Smooth muscle cell (in vitro differentiated cells): ENCODE measurements at regions not wholly inside any gene's neighbourhood (a gene's known extent, or its start where the extent isn't known, plus 50 kb on each side); places are given as distances from the start of the nearest gene placed in this dataset.

Source experiments
- DNase-seq: peaks from one replicate; lab custom pipeline; 2025; ENCODE audit not compliant: unreplicated experiment; lab: John Stamatoyannopoulos, UW
- H2AFZ ChIP-seq: fragments of 200-600 bp; sonication (generic); 2 replicates; pipeline ENCODE4 v1.6.0; 2016; ENCODE audit warnings: antibody characterized with exemption, low read depth, mild to moderate bottlenecking
- H3F3A ChIP-seq: fragments of 200-600 bp; sonication (generic); 2 replicates; pipeline ENCODE4 v1.6.0; 2017; ENCODE audit warnings: antibody characterized with exemption, low read depth
- H3K27ac ChIP-seq: fragments of 200-600 bp; sonication (generic); 2 replicates; pipeline ENCODE4 v1.5.1; 2016; ENCODE audit warnings: low read depth, mild to moderate bottlenecking
- H3K27me3 ChIP-seq: fragments of 200-600 bp; sonication (generic); 2 replicates; pipeline ENCODE4 v1.6.1; 2016; ENCODE audit warnings: low read depth, mild to moderate bottlenecking
- H3K36me3 ChIP-seq: fragments of 200-600 bp; sonication (generic); 2 replicates; pipeline ENCODE4 v1.5.1; 2016; ENCODE audit warnings: low read depth
- H3K4me1 ChIP-seq: fragments of 200-600 bp; sonication (generic); 2 replicates; pipeline ENCODE4 v1.5.1; 2016; ENCODE audit warnings: low read depth
- H3K4me2 ChIP-seq: fragments of 200-600 bp; sonication (generic); 2 replicates; pipeline ENCODE4 v1.6.0; 2016; ENCODE audit warnings: mild to moderate bottlenecking
- H3K4me3 ChIP-seq: fragments of 200-600 bp; sonication (generic); 2 replicates; pipeline ENCODE4 v1.5.1; 2016; ENCODE audit warnings: mild to moderate bottlenecking
- H3K79me2 ChIP-seq: fragments of 200-600 bp; sonication (generic); 2 replicates; pipeline ENCODE4 v1.6.0; 2016; ENCODE audit warnings: low read depth, mild to moderate bottlenecking
- H3K9ac ChIP-seq: fragments of 200-600 bp; sonication (generic); 2 replicates; pipeline ENCODE4 v1.6.0; 2016; ENCODE audit warnings: low read depth
- H3K9me3 ChIP-seq: fragments of 200-600 bp; sonication (generic); replicated peaks from 2 replicates; pipeline ENCODE4 v1.5.1; 2016; ENCODE audit warnings: low read depth
- H4K20me1 ChIP-seq: fragments of 200-600 bp; sonication (generic); 2 replicates; pipeline ENCODE4 v1.6.0; 2016; ENCODE audit warnings: low read depth
- CTCF ChIP-seq: fragments of 200-600 bp; sonication (generic); IDR thresholded peaks from 2 replicates; pipeline ENCODE4 v1.5.1; 2017; ENCODE audit warnings: borderline replicate concordance, mild to moderate bottlenecking, antibody characterized with exemption; ENCODE audit not compliant: insufficient read depth, poor library complexity, severe bottlenecking
- WGBS: methylation state at CpG from one replicate; pipeline ENCODE4 v1.1.7; 2016; ENCODE audit warnings: low lambda C conversion rate; 5-methylcytosine and 5-hydroxymethylcytosine counted together

DNA sequence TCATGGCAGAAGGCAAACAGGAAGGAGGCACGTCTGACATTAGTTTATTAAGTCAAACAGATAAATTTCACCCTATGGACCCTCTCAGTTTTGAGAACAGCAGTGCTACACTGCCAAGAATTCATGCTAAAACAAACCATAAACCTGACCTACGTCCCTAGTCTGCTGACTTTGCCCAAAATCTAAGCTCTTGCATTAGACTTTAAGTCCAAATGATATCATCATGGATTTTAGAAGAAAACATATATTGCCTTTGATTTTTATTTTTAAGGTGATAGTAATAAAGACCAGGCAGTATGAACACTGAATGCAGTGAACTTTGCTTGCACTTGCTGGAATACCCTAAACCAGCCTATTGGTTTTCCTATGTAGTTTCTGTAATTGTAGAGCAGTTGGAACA lies 79.6 kb upstream of the GADL1 start:
- no peak overlapping the region for H3K27ac ChIP-seq
- H3K4me3 ChIP-seq: no peak overlapping the region
- no peaks in the 10 kb centered on the region for H3K79me2 ChIP-seq
- no peaks in the 10 kb centered on the region for H3F3A ChIP-seq
- H3K4me2 ChIP-seq: no peak overlapping the region
- DNase-seq: no peak
- no peaks in the 10 kb centered on the region for H3K9me3 ChIP-seq
- no peak for TF ChIP-seq CTCF
- no peak overlapping the region for H3K9ac ChIP-seq
- H3K27me3 ChIP-seq: no peaks in the 10 kb centered on the region
- no peaks in the 10 kb centered on the region for H4K20me1 ChIP-seq
- no peaks in the 10 kb centered on the region for H3K36me3 ChIP-seq
- H3K4me1 ChIP-seq: no peaks in the 10 kb centered on the region
- no peak overlapping the region for H2AFZ ChIP-seq
- WGBS: 85% methylated on average over 2 of the region's 2 CpGs

- Histone ChIP-seq H3K9me3 (no peaks in the 10 kb centered on the region), H3K4me1 (no peaks in the 10 kb centered on the region), H3K27me3 (no peaks in the 10 kb centered on the region), H2AFZ (no peak overlapping the region), H3K9ac (no peak overlapping the region), H3F3A (no peaks in the 10 kb centered on the region), H3K4me3 (no peak overlapping the region), H3K36me3 (no peaks in the 10 kb centered on the region), H3K79me2 (no peaks in the 10 kb centered on the region), H3K27ac (no peak overlapping the region), H3K4me2 (no peak overlapping the region), H4K20me1 (no peaks in the 10 kb centered on the region)
- no peak for DNase-seq
- WGBS: 100% methylated on average over 1 of the region's 1 CpG
- TF ChIP-seq CTCF: no peak
Observed at GRCh38 chr3:30977592-30977991, 83.1 kb upstream of the GADL1 start.

DNA sequence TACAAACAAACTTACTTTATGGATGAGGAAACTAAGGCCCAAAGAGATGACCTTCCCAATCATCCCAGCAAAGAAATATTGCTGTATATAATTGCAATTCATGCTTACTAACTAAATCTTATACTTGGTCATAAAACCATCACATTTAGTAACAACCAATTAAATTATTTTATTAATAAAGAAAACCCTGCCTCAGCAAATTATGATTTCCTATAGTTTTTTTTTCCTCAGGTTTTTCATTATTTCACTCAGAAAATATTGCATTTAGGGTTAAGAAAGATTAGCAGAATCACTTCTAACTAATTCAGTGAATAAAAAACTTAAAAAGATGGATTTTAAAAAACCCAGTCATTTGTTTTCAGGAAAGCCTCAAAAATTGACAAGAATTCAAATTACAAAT lies 86.5 kb upstream of the GADL1 start:
- Histone ChIP-seq H4K20me1 (no peaks in the 10 kb centered on the region), H3K4me3 (no peak overlapping the region), H3K4me2 (no peak overlapping the region), H3K27ac (no peak overlapping the region), H3K4me1 (no peaks in the 10 kb centered on the region), H3K36me3 (no peaks in the 10 kb centered on the region), H3K9ac (no peak overlapping the region), H3K27me3 (no peaks in the 10 kb centered on the region), H3F3A (no peaks in the 10 kb centered on the region), H3K9me3 (no peaks in the 10 kb centered on the region), H2AFZ (no peak overlapping the region), H3K79me2 (no peaks in the 10 kb centered on the region)
- TF ChIP-seq CTCF: no peak
- no peak for DNase-seq

DNA sequence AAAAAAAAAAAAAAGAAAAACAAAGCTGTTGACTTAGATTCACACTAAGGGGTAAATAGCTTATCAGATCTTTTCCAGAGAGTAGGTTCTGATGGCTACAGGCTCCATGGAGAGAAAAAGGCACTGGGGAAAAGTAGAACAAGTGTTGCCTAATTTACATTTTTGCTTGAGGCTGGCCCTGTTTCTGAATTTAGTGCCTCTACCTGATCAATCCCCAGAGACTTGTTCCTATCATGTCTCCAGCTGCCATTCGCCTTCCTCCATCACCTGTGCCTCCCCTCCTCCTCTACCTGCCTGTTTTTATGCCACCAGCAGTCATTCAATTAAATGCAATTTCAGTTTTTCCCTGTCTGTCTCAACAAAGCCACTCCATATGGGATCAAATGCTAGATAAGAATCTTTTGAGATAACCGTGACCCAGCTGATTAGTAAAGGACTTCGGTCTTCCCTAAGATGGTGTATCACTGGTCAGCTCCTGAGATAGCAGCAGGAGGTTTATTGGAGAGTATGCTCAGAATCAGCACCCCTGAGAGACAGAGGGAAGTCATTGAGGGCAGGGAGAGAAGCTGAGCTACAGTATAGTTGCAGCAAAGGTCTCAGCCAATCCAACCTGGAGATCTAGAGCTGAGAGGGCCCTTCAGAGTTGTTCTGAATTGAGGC lies 88.1 kb upstream of the GADL1 start:
- H3K27me3 ChIP-seq: no peaks in the 10 kb centered on the region

More for the DNA sequence above, 88.1 kb upstream of the GADL1 start:
- H2AFZ ChIP-seq: no peak overlapping the region
- no peak overlapping the region for H3K27ac ChIP-seq
- no peaks in the 10 kb centered on the region for H3K9me3 ChIP-seq
- no peak for DNase-seq
- no peak overlapping the region for H3K4me3 ChIP-seq
- no peaks in the 10 kb centered on the region for H3F3A ChIP-seq
- H3K36me3 ChIP-seq: no peaks in the 10 kb centered on the region
- no peak overlapping the region for H3K4me2 ChIP-seq
- 68% methylated on average over 3 of the region's 3 CpGs for WGBS
- no peak for TF ChIP-seq CTCF
- no peak overlapping the region for H3K9ac ChIP-seq
- H4K20me1 ChIP-seq: no peaks in the 10 kb centered on the region
- no peaks in the 10 kb centered on the region for H3K4me1 ChIP-seq
- H3K79me2 ChIP-seq: no peaks in the 10 kb centered on the region
